MV-4-11 (cell line): ENCODE measurements at regions not wholly inside any gene's neighbourhood (a gene's known extent, or its start where the extent isn't known, plus 50 kb on each side); places are given as distances from the start of the nearest gene placed in this dataset.

Source experiments
- DNase-seq: peaks from one replicate; lab custom pipeline; 2025; lab: John Stamatoyannopoulos, UW

DNA sequence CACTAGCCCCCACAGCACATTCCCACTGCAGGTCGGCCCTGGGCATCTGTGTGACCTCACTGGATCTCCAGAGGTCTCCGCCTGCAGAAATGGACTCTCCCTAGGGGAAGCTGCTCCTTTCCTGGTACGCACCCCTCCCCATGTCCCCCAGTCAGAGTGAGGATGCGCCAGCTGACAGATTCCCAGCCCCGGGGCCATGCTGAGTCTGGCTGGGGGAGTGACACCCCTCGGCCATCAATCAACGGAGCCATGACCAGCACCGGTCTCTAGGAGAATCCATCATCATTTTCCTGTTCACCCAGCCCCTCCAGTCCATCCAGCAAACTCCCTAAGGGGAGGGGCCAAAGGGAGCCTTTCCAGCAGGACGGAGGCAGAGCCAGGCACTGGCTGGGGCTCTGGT is 68.7 kb upstream of the PAX7 start:
- no peak for DNase-seq

DNA sequence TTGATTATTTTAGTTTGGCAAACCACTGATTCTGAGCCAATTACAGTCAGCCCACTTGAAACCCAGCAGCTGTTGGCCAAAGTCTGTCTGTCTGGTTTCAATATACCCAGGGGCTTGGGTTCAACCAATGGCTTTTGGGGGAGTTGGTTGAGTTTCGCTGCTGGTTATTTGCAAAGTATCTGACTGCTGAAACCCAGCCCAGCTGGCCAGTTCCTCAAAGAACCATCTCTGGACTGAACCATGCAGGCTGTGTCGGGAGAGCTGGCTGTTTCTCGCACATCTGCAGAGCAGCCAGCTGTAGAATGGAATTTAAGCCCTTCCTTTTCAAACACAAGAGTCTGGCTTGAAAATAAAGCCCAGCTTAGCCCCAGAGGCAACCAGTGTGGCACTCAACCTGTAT is 66.0 kb upstream of the PAX7 start:
- no peak for DNase-seq

- DNase-seq: no peak
Observed at GRCh38 chr1:18565321-18565720, 65.3 kb upstream of the PAX7 start.

DNA sequence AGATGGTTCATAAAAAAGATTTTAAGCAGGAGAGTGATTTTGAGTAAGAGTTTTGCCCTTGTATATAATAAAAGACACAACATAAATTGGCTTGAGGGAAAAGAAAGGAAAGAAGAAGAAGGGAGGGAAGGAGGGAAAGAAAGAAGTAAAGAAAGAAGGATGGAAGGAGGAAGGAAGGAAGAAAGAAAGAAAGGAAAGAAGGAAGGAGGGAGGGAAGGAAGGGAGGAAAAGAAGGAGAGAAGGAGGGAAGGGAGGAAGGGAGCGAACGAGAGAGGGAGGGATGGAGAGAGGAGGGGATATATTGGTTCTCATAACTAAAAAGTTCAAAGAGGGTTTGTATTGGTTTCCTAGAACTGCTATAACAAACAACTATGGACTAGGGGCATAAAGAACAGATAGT is 62.2 kb upstream of the PAX7 start:
- no peak for DNase-seq

- no peak for DNase-seq
Observed at GRCh38 chr1:18569251-18569650, 61.4 kb upstream of the PAX7 start.

- no peak for DNase-seq
Observed at GRCh38 chr1:18569811-18570545, 60.7 kb upstream of the PAX7 start.

- DNase-seq: no peak
Observed at GRCh38 chr1:18571275-18571674, 59.4 kb upstream of the PAX7 start.

GRCh38 chr1:18572022-18572880 is 58.4 kb upstream of the PAX7 start:
- DNase-seq: no peak

DNA sequence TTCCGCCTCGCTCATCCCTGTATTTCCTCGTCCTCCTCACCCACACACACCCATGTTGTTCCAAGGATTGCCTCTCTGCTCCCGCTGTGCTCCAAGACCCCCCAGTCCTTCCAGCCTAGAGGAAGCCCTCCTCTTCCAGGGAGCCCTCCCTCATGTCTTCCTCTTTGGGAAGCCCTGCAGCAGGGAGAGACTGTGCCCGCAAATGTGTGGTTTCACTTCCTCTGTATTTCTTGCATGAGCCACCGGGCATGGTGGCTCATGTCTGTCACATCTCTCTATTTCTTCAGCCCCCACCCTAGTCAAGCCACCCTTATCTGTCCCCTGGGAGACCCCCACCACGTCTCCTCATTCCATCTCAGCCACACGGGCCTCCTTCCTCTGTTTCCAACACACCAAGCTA is 57.5 kb upstream of the PAX7 start:
- DNase-seq: peak; percentile 36

DNA sequence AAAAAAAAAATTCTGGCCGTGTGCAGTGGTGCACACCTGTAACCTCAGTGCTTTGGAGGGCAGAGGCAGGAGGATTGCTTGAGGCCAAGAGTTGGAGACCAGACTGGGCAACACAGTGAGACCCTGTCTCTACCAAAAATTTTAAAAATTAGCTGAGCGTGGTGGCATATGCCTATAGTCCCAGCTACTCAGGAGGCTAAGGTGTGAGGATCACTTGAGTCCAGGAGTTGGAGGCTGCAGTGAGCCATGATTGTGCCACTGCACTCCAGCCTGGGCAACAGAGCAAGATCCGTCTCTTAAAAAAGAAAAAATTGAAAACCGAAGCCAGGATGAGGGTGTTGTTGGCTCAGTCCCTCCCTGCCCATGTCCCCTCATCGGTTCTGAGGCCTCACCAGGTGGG is 55.9 kb upstream of the PAX7 start:
- DNase-seq: no peak

DNA sequence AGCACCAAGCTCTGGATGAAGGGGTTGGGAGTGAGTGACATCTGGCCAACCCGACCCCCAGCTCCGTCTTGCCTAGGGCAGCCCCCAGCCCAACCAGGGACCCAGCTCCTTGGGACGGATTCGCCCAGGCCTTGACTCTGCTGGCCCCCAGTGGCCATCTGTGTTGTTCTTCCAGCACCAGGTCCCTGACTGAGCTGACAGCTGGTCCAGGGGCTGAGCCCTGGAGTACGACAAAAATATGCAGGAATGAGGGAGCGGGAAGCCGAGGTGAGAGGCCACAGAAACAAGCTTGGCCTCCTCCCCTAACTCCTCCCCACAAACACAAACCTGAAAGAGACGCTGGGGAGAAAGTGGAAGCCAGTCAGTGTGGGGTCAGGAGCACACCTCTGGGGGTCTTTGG is 55.0 kb upstream of the PAX7 start:
- no peak for DNase-seq

GRCh38 chr1:18578271-18578670 is 52.4 kb upstream of the PAX7 start:
- no peak for DNase-seq

DNA sequence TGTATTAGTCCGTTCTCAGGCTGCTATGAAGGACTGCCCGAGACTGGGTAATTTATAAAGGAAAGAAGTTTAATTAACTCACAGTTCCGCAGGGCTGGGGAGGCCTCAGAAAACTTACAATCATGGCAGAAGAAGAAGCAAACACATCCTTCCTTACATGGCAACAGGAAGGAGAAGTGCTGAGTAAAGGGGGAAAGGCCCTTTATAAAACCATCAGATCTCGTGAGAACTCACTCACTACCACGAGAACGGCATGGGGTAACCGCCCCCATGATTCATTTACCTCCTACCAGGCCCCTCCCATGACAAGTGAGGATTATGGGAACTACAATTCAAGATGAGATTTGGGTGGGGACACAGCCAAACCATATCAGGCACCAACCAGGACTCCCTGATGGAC is 51.4 kb upstream of the PAX7 start:
- DNase-seq: peak; percentile 28

GRCh38 chr1:18580047-18580446 is 50.6 kb upstream of the PAX7 start:
- DNase-seq: no peak

DNA sequence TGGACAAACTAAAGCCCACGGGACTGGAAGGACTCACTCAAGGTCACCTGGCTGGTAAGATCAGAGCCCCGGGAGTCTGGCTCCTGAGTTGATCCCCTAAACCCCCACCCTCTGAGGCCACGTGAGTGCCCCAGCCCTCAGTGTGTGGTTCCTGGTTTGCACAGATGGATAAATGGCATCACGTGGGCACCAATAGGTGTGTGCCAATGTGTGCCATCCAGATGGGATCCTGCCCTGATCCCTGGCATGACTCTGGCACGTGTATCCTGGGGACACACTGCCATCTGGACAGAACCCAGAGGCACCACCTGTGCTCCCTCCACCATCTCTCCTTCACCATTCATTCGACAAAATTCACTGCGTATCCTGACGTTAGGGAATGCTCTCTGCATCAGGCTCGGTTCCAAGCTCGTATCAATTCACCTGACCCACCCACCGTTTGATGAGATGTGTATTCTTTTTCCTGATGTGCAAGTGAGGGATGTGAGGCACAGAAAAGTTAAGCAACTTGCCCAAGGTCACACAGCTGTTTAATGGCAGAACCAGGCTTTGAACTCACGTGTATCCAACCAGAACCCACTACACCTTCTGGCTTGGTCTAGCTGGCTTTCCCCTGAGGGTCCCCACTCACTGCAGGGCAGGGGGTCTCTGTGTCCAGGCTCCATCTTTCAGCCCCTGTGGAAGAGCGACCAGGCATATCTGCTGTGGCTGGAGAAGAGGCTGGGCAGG is 49.8 kb upstream of the PAX7 start:
- no peak for DNase-seq
